ENCODE measurements at regions not wholly inside any gene's neighbourhood (a gene's known extent, or its start where the extent isn't known, plus 50 kb on each side); places are given as distances from the start of the nearest gene placed in this dataset.
"Not testable (repeated sequence)": the region's sequence is repeated elsewhere in the genome, so short reads cannot be mapped to it uniquely, and the experiment has no call there.

DNA sequence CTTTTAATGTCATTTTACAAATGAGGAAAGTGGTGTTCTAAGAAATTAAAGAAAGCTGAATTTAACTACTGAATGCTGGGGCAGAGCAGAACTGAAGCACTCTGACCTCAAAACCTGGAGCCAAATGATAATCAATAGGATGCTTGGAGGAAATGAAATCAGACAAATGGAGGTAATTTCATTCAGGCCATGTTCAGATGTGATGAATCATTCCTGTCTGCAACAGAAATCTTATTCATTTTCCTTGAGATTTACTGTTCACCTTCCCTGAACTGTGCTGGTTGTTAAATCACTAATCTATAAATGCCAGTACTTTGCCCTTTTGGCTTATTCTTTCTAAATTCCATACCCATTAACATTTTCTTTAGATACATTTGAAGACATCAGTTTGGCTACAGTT lies 85.6 kb upstream of the SNX7 start:
- Histone ChIP-seq H3K36me3 (ENCODE audit: control insufficient read depth, insufficient read depth, low read length) (no peaks in the 10 kb centered on the region), H3K4me3 (ENCODE audit: low read length) (no peak overlapping the region), H3K27ac (ENCODE audit: low read length) (no peak overlapping the region), H3K9me3 (replicated peaks; ENCODE audit: control insufficient read depth, low read depth, low read length) (no peaks in the 10 kb centered on the region), H3K4me1 (ENCODE audit: control insufficient read depth, insufficient read depth, low read length) (no peaks in the 10 kb centered on the region), H3K27me3 (ENCODE audit: control insufficient read depth, insufficient read depth, low read length) (no peaks in the 10 kb centered on the region)
- no peak for DNase-seq

DNA sequence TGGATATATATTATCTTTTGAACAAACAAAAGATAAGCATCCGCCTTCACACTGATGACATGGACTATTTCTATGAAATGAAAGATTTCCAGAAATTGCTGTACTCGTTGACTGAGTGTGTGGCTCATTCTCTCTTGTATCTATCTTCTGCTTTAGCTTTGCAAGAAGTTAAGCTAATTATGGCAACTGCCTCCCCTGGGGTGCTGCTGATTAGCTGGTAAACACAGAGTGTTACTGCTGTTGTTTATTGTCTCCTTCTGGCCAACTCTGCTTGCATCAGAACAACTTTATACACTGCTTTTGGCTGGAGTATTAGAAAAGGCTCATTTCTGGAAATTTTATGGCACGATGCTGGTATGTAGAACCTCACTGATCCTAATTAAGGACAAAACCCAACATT lies 95.6 kb upstream of the SNX7 start:
- Histone ChIP-seq H3K36me3 (ENCODE audit: control insufficient read depth, insufficient read depth, low read length) (no peaks in the 10 kb centered on the region), H3K27ac (ENCODE audit: low read length) (no peak overlapping the region), H3K9me3 (replicated peaks; ENCODE audit: control insufficient read depth, low read depth, low read length) (no peaks in the 10 kb centered on the region), H3K4me3 (ENCODE audit: low read length) (no peak overlapping the region), H3K27me3 (ENCODE audit: control insufficient read depth, insufficient read depth, low read length) (no peaks in the 10 kb centered on the region), H3K4me1 (ENCODE audit: control insufficient read depth, insufficient read depth, low read length) (no peaks in the 10 kb centered on the region)
- DNase-seq, result no peak
- WGBS (ENCODE audit: insufficient coverage), result 60% methylated on average over 1 of the region's 3 CpGs

- H3K36me3 ChIP-seq (ENCODE audit: control insufficient read depth, insufficient read depth, low read length), result no peaks in the 10 kb centered on the region
- H3K27ac ChIP-seq (ENCODE audit: low read length), result no peak overlapping the region
- no peaks in the 10 kb centered on the region for H3K9me3 ChIP-seq (replicated peaks; ENCODE audit: control insufficient read depth, low read depth, low read length)
- H3K27me3 ChIP-seq (ENCODE audit: control insufficient read depth, insufficient read depth, low read length), result no peaks in the 10 kb centered on the region
- no peak overlapping the region for H3K4me3 ChIP-seq (ENCODE audit: low read length)
- WGBS (ENCODE audit: insufficient coverage), result no CpG with 5 or more reads among the region's 2 CpGs
- no peak for DNase-seq
- no peaks in the 10 kb centered on the region for H3K4me1 ChIP-seq (ENCODE audit: control insufficient read depth, insufficient read depth, low read length)
Measured at GRCh38 chr1:98559291-98559690, 102.2 kb upstream of the SNX7 start.

DNA sequence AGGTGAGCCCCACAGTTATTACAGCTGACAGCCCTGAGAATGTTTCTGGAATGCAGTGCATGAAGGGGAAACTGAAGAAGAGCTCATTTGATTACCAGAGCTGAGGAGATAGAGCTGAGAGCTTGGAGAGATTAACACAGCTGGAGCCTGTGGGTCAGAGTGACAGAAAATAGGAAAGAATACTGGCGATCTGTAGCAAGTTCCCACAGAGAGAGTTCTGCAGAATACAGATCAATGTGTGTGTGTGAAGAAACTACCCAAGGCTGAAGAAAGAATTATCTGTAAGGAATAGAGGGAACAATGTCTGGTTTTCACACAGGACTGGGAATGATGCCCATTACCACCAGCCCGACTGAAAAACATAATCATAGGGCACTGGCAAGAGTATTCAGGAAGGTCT lies 103.6 kb upstream of the SNX7 start:
- H3K27me3 ChIP-seq (ENCODE audit: control insufficient read depth, insufficient read depth, low read length), result no peaks in the 10 kb centered on the region
- no peaks in the 10 kb centered on the region for H3K9me3 ChIP-seq (replicated peaks; ENCODE audit: control insufficient read depth, low read depth, low read length)
- no peak overlapping the region for H3K27ac ChIP-seq (ENCODE audit: low read length)
- DNase-seq, result no peak
- no peaks in the 10 kb centered on the region for H3K4me1 ChIP-seq (ENCODE audit: control insufficient read depth, insufficient read depth, low read length)
- WGBS (ENCODE audit: insufficient coverage), result 33% methylated on average over 1 of the region's 2 CpGs
- H3K4me3 ChIP-seq (ENCODE audit: low read length), result no peak overlapping the region
- no peaks in the 10 kb centered on the region for H3K36me3 ChIP-seq (ENCODE audit: control insufficient read depth, insufficient read depth, low read length)

DNA sequence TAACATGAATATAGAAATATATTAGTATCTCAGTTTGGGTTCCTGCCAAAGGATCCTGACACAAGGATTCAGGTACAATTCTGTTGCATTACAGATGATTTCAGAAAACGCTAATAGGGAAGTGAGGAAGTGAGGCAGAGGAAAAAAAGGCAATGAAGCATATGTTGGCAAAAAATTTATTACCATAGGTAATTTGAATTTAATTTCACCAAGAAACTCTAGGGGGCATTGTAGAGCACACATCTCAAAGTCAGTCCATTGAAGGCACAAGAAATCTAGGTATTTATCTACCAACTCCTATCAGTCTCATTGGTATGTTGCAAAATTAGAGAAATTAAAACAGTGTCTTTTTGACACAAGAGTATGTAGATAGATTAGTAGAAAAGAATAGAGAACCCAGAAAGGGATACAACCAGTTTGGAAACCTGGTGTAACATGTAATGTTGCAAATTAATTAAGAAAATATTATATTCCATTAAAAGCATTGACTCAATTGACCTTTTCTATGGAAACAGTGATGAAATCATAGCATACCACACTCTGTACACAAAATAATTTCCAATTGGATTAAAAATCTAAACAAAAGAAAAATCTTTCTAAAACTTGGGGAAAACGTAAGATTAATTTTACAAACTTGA lies 104.9 kb upstream of the SNX7 start:
- Histone ChIP-seq H3K9me3 (replicated peaks; ENCODE audit: control insufficient read depth, low read depth, low read length) (no peaks in the 10 kb centered on the region), H3K27ac (ENCODE audit: low read length) (no peak overlapping the region), H3K27me3 (ENCODE audit: control insufficient read depth, insufficient read depth, low read length) (no peaks in the 10 kb centered on the region), H3K4me3 (ENCODE audit: low read length) (no peak overlapping the region), H3K4me1 (ENCODE audit: control insufficient read depth, insufficient read depth, low read length) (no peaks in the 10 kb centered on the region), H3K36me3 (ENCODE audit: control insufficient read depth, insufficient read depth, low read length) (no peaks in the 10 kb centered on the region)
- no peak for DNase-seq
- no CpG with 5 or more reads among the region's 2 CpGs for WGBS (ENCODE audit: insufficient coverage)

DNA sequence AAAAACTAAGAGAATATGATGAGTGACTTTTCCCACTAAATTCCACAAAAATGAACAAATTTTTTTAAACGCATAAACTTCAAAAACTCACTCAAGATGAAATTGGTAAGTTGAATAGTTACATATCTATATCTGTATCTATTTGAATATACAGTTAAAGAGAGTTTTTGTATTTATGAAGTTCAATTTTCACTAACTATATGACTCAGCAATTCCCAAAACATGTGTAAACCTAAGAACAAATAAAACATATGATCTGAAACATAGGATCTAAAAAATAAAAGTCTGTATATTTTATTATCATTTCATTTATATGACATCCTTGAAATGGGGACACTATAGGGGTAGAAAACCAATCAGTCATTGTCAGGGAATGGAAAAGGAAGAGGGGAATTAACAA lies 105.7 kb upstream of the SNX7 start:
- no CpG with 5 or more reads among the region's 1 CpG for WGBS (ENCODE audit: insufficient coverage)
- DNase-seq, result no peak

DNA sequence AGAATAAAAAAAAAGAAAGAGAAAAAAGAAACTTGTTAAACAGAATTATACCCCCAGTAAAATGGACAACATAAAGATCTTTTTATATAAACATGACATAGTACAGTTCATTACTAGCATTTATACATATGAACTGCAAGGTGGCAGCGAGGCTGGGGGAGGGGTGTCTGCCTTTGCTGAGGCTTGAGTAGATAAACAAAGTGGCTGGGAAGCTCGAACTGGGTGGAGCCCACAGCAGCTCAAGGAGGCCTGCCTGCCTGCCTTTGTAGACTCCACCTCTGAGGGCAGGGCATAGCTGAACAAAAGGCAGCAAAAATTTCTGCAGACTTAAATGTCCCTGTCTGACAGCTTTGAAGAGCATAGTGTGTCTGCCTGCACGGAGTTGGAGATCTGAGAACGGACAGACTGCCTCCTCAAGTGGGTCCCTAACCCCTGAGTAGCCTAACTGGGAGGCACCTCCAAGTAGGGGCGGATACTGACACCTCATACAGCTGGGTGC lies 108.9 kb upstream of the SNX7 start:
- H3K27me3 ChIP-seq (ENCODE audit: control insufficient read depth, insufficient read depth, low read length); H3K36me3 ChIP-seq (ENCODE audit: control insufficient read depth, insufficient read depth, low read length); H3K4me3 ChIP-seq (ENCODE audit: low read length); DNase-seq; H3K4me1 ChIP-seq (ENCODE audit: control insufficient read depth, insufficient read depth, low read length); H3K9me3 ChIP-seq (replicated peaks; ENCODE audit: control insufficient read depth, low read depth, low read length); H3K27ac ChIP-seq (ENCODE audit: low read length): not testable (repeated sequence)
- WGBS (ENCODE audit: insufficient coverage), result 50% methylated on average over 4 of the region's 5 CpGs

More for the DNA sequence above, 105.7 kb upstream of the SNX7 start:
- H3K4me1 ChIP-seq (ENCODE audit: control insufficient read depth, insufficient read depth, low read length), result no peaks in the 10 kb centered on the region
- no peak overlapping the region for H3K27ac ChIP-seq (ENCODE audit: low read length)
- H3K4me3 ChIP-seq (ENCODE audit: low read length), result no peak overlapping the region
- no peaks in the 10 kb centered on the region for H3K27me3 ChIP-seq (ENCODE audit: control insufficient read depth, insufficient read depth, low read length)
- H3K36me3 ChIP-seq (ENCODE audit: control insufficient read depth, insufficient read depth, low read length), result no peaks in the 10 kb centered on the region
- H3K9me3 ChIP-seq (replicated peaks; ENCODE audit: control insufficient read depth, low read depth, low read length), result no peaks in the 10 kb centered on the region

GRCh38 chr1:98550076-98550475 lies 111.4 kb upstream of the SNX7 start:
- WGBS (ENCODE audit: insufficient coverage), result no CpG with 5 or more reads among the region's 1 CpG
- Histone ChIP-seq H3K27ac (ENCODE audit: low read length) (no peak overlapping the region), H3K4me1 (ENCODE audit: control insufficient read depth, insufficient read depth, low read length) (no peaks in the 10 kb centered on the region), H3K9me3 (replicated peaks; ENCODE audit: control insufficient read depth, low read depth, low read length) (no peaks in the 10 kb centered on the region), H3K27me3 (ENCODE audit: control insufficient read depth, insufficient read depth, low read length) (no peaks in the 10 kb centered on the region), H3K36me3 (ENCODE audit: control insufficient read depth, insufficient read depth, low read length) (no peaks in the 10 kb centered on the region), H3K4me3 (ENCODE audit: low read length) (no peak overlapping the region)
- DNase-seq, result no peak

DNA sequence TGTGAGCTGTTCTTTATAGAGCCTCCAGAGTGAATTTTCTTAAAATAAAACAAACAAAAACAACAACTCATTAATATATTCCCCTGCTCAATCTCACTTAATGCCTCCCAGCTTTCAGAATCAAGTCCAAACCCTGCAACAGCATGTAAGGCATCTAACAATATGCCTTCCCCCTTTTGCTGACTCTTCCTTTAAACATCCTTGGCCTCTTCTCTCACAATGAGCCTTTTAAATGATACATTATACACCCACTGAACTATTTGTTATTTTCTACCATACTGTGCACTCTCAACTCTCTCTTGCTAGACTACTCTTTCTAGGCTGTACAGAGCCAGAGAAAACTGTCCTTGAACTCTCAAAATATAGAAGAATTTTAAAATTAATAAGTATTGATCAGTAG lies 115.2 kb upstream of the SNX7 start:
- H3K27me3 ChIP-seq (ENCODE audit: control insufficient read depth, insufficient read depth, low read length), result no peaks in the 10 kb centered on the region
- H3K27ac ChIP-seq (ENCODE audit: low read length), result no peak overlapping the region
- no peaks in the 10 kb centered on the region for H3K4me1 ChIP-seq (ENCODE audit: control insufficient read depth, insufficient read depth, low read length)
- H3K4me3 ChIP-seq (ENCODE audit: low read length), result no peak overlapping the region
- no peaks in the 10 kb centered on the region for H3K36me3 ChIP-seq (ENCODE audit: control insufficient read depth, insufficient read depth, low read length)
- DNase-seq, result no peak
- H3K9me3 ChIP-seq (replicated peaks; ENCODE audit: control insufficient read depth, low read depth, low read length), result no peaks in the 10 kb centered on the region

DNA sequence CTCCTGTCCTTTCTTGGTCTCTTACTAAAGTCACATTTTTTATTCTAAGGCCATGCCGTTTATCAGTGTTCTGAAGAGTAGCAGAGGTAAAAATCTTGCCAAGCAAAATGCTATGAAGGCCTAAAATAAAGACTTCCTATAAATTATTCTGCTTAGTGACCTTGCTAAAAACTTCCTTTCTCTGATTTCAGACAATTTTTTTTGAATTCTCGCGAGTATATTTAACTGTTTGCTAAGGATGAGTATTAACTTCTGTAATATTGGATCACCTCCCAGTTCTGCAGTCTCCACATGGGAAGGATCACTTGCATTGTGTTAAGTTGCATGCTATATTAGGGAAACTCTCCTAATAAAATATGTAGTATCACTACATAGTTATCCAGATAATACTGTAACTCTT lies 123.4 kb upstream of the SNX7 start:
- DNase-seq, result peak; percentile 89
- no peaks in the 10 kb centered on the region for H3K9me3 ChIP-seq (replicated peaks; ENCODE audit: control insufficient read depth, low read depth, low read length)
- no CpG with 5 or more reads among the region's 3 CpGs for WGBS (ENCODE audit: insufficient coverage)

DNA sequence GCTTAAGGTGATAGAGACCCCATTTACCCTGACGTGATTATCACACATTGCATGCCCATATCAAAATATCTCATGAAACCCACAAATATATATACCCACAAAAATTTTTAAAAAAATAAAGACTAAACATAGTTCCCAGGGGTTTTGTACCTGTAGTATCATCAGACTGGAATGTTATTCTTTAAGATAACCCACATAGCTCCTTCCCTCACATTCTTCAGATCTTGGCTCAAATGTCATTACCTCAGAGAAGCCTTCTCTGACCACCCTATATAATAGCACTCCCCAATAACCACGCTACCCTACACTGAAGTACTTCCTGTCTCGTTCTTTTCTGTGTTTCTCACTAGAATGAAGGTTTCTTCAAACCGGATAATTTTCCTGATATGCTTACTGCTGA lies 138.3 kb upstream of the SNX7 start:
- WGBS (ENCODE audit: insufficient coverage), result 72% methylated on average over 2 of the region's 4 CpGs
- Histone ChIP-seq H3K36me3 (ENCODE audit: control insufficient read depth, insufficient read depth, low read length) (no peaks in the 10 kb centered on the region), H3K27ac (ENCODE audit: low read length) (no peak overlapping the region), H3K4me1 (ENCODE audit: control insufficient read depth, insufficient read depth, low read length) (no peaks in the 10 kb centered on the region), H3K9me3 (replicated peaks; ENCODE audit: control insufficient read depth, low read depth, low read length) (no peaks in the 10 kb centered on the region), H3K4me3 (ENCODE audit: low read length) (no peak overlapping the region), H3K27me3 (ENCODE audit: control insufficient read depth, insufficient read depth, low read length) (no peaks in the 10 kb centered on the region)
- no peak for DNase-seq

More for the DNA sequence above, 123.4 kb upstream of the SNX7 start:
- Histone ChIP-seq H3K27me3 (ENCODE audit: control insufficient read depth, insufficient read depth, low read length) (no peaks in the 10 kb centered on the region), H3K36me3 (ENCODE audit: control insufficient read depth, insufficient read depth, low read length) (no peaks in the 10 kb centered on the region), H3K4me1 (ENCODE audit: control insufficient read depth, insufficient read depth, low read length) (no peaks in the 10 kb centered on the region), H3K4me3 (ENCODE audit: low read length) (no peak overlapping the region), H3K27ac (ENCODE audit: low read length) (no peak overlapping the region)
